Spinal cord (tissue), 9 donors: ENCODE measurements at regions not wholly inside any gene's neighbourhood (a gene's known extent, or its start where the extent isn't known, plus 50 kb on each side); places are given as distances from the start of the nearest gene placed in this dataset.
A peak's percentile ranks its signal among the peaks of the same experiment; 100 is the strongest.

ENCODE experiments used
- DNase-seq, 6 donors: peaks; one replicate each; pipeline versions ENCODE4 v3.0.0 to v3.0.0-alpha.2; 2013 to 2015; ENCODE audit warnings: low spot score in 6 of 6, low read depth in 4 of 6
- H3K27ac ChIP-seq: one replicate; pipeline ENCODE4 v1.5.1; 2013; ENCODE audit warnings: low read depth, low read length, control low read depth
- H3K27me3 ChIP-seq: one replicate; pipeline ENCODE4 v1.6.1; 2013; ENCODE audit warnings: low read length; ENCODE audit not compliant: control insufficient read depth, insufficient read depth
- H3K36me3 ChIP-seq: one replicate; pipeline ENCODE4 v1.6.1; 2013; ENCODE audit warnings: low read length; ENCODE audit not compliant: control insufficient read depth, insufficient read depth
- H3K4me1 ChIP-seq: one replicate; pipeline ENCODE4 v1.6.1; 2013; ENCODE audit warnings: low read length; ENCODE audit not compliant: control insufficient read depth, insufficient read depth
- H3K4me3 ChIP-seq: one replicate; pipeline ENCODE4 v1.5.1; 2013; ENCODE audit warnings: low read depth, low read length, control low read depth
- H3K9me3 ChIP-seq: one replicate; pipeline ENCODE4 v1.6.1; 2013; ENCODE audit warnings: low read length; ENCODE audit not compliant: control insufficient read depth, insufficient read depth
- WGBS: methylation state at CpG from one replicate; pipeline ENCODE4 v1.1.5; 2013; ENCODE audit warnings: missing lambda C conversion rate; ENCODE audit not compliant: insufficient coverage; 5-methylcytosine and 5-hydroxymethylcytosine counted together
- donor health status: healthy.

DNA sequence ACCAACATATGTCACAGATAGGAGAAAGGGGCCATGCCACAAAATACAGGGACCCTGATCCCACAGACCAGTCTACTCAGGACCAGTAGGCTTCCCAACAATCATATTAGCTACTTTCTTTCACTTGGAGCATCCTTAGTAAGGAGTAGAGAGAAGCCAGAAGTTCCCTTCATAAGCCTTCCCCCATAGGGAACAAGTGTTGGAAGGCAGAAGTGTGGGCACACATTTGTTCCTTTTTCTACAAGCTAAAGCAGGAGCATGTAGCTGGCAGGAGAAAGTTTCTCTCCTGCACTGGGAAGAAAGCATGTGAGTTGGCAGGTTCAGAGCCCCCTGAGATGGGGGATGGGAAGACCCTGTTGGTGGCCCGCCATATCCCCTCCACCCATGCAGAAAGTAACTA lies 165.4 kb downstream of the KCTD12 start:
- H3K27ac ChIP-seq: no peak overlapping the region
- H3K27me3 ChIP-seq: no peaks in the 10 kb centered on the region
- DNase-seq: no peak
- no peaks in the 10 kb centered on the region for H3K36me3 ChIP-seq
- no peak overlapping the region for H3K4me3 ChIP-seq
- WGBS: no CpG with 5 or more reads among the region's 1 CpG
- no peaks in the 10 kb centered on the region for H3K9me3 ChIP-seq
- peaks cover 6% of the 10 kb centered on the region for H3K4me1 ChIP-seq

GRCh38 chr13:76720416-76720815 lies 165.8 kb downstream of the KCTD12 start:
- H3K4me3 ChIP-seq: no peak overlapping the region
- 100% methylated on average over 1 of the region's 1 CpG for WGBS
- DNase-seq: no peak
- H3K27ac ChIP-seq: no peak overlapping the region
- peaks cover 6% of the 10 kb centered on the region for H3K4me1 ChIP-seq
- no peaks in the 10 kb centered on the region for H3K36me3 ChIP-seq
- H3K27me3 ChIP-seq: no peaks in the 10 kb centered on the region
- no peaks in the 10 kb centered on the region for H3K9me3 ChIP-seq

- Histone ChIP-seq H3K4me1 (peaks cover 6% of the 10 kb centered on the region), H3K9me3 (no peaks in the 10 kb centered on the region), H3K36me3 (no peaks in the 10 kb centered on the region), H3K4me3 (no peak overlapping the region), H3K27me3 (no peaks in the 10 kb centered on the region), H3K27ac (no peak overlapping the region)
- 100% methylated on average over 1 of the region's 2 CpGs for WGBS
- no peak for DNase-seq
Measured at GRCh38 chr13:76719955-76720354, 166.2 kb downstream of the KCTD12 start.

DNA sequence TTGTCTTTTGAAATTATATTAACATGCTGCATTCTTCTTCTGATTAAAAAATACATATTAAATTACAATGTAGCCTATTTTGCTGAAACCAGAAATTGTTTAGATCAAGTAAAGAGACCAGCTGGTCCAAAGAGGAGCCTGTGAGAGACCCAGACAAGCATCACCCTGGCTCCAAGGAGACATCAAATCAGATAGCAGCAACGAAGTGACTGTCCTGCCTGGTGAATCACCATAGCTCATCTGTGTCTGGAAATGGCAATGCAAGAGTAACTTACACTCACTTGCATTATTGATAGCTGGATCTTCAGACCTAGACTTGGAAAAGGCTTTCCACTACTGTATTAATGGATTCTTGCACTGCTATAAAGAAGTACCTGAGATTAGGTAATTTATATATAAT lies 169.1 kb downstream of the KCTD12 start:
- no peak overlapping the region for H3K4me3 ChIP-seq
- no peak overlapping the region for H3K27ac ChIP-seq
- H3K9me3 ChIP-seq: no peaks in the 10 kb centered on the region
- WGBS: 100% methylated on average over 1 of the region's 1 CpG
- no peaks in the 10 kb centered on the region for H3K36me3 ChIP-seq
- no peaks in the 10 kb centered on the region for H3K27me3 ChIP-seq
- H3K4me1 ChIP-seq: no peaks in the 10 kb centered on the region
- no peak for DNase-seq

GRCh38 chr13:76715621-76716020 lies 170.6 kb downstream of the KCTD12 start:
- Histone ChIP-seq H3K27me3 (no peaks in the 10 kb centered on the region), H3K4me1 (no peaks in the 10 kb centered on the region), H3K4me3 (no peak overlapping the region), H3K9me3 (no peaks in the 10 kb centered on the region), H3K27ac (no peak overlapping the region), H3K36me3 (no peaks in the 10 kb centered on the region)
- DNase-seq: peak in 1 of 6 donors; percentile 21
- WGBS: 33% methylated on average over 1 of the region's 5 CpGs

DNA sequence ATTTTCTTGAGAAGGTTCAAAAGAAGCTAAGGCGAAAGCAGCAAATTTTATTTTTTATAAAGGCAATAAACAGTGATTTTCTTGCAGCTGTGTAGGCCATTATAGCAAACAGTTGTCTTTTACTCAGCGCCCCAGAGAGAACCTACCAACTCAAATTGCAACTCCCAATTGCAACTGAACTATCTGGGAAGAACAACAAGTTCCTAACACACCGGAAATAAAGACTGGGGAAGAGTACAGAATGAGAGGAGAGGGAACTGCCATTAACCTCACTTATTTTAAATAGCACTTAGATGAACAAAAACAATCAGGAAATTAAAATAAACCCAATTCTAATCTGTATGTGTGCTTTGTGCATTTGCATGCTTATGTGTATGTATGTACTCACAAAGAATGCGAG lies 171.1 kb downstream of the KCTD12 start:
- no peaks in the 10 kb centered on the region for H3K9me3 ChIP-seq
- no CpG with 5 or more reads among the region's 4 CpGs for WGBS
- H3K27ac ChIP-seq: no peak overlapping the region
- H3K4me1 ChIP-seq: no peaks in the 10 kb centered on the region
- H3K27me3 ChIP-seq: no peaks in the 10 kb centered on the region
- no peak overlapping the region for H3K4me3 ChIP-seq
- H3K36me3 ChIP-seq: no peaks in the 10 kb centered on the region
- DNase-seq: peak in 1 of 6 donors; percentile 50

- Histone ChIP-seq H3K27me3 (no peaks in the 10 kb centered on the region), H3K36me3 (no peaks in the 10 kb centered on the region), H3K4me1 (peaks cover under 1% of the 10 kb centered on the region), H3K9me3 (no peaks in the 10 kb centered on the region), H3K27ac (no peak overlapping the region), H3K4me3 (no peak overlapping the region)
- no peak for DNase-seq
- 100% methylated on average over 1 of the region's 1 CpG for WGBS
Measured at GRCh38 chr13:76713280-76713679, 172.9 kb downstream of the KCTD12 start.

GRCh38 chr13:76711550-76712182 lies 174.5 kb downstream of the KCTD12 start:
- WGBS: no CpG with 5 or more reads among the region's 3 CpGs
- Histone ChIP-seq H3K4me3 (no peak overlapping the region), H3K4me1 (peaks cover 4% of the 10 kb centered on the region), H3K36me3 (no peaks in the 10 kb centered on the region), H3K27me3 (no peaks in the 10 kb centered on the region), H3K27ac (no peak overlapping the region), H3K9me3 (no peaks in the 10 kb centered on the region)
- peak in 1 of 6 donors; percentile 32 for DNase-seq

GRCh38 chr13:76709851-76710250 lies 176.4 kb downstream of the KCTD12 start:
- no peak for DNase-seq
- H3K27me3 ChIP-seq: no peaks in the 10 kb centered on the region
- no peak overlapping the region for H3K4me3 ChIP-seq
- peaks cover 4% of the 10 kb centered on the region for H3K4me1 ChIP-seq
- H3K36me3 ChIP-seq: no peaks in the 10 kb centered on the region
- 100% methylated on average over 1 of the region's 1 CpG for WGBS
- H3K27ac ChIP-seq: no peak overlapping the region
- H3K9me3 ChIP-seq: no peaks in the 10 kb centered on the region

DNA sequence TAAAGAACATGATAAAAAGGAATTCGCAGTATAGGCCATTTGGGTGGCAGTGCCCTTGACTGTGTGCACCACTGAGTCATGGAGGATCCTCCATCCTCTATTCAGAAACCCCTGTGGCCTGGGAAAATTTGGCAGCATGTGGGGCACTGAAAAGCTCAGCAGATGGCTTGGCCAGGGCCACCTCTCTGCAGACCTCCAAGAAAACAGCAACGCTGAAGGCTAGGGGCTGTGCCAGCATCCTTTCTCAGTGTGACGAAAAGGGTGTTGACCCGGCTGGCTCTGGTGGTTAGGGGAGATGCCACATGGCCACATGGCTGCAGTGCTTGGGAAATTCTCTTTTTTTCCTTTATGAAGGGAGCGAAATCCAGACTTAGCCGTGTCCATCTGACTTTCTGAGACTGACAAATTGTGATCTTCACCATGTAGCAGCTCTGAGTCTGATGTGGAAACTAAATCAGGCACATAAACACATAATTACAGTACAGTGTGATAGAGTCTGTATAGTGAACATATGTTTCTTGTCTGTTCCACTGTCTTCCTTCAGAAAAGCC lies 178.0 kb downstream of the KCTD12 start:
- DNase-seq: peak in 1 of 6 donors; percentile 73
- Histone ChIP-seq H3K27me3 (no peaks in the 10 kb centered on the region), H3K27ac (no peak overlapping the region), H3K4me1 (peaks cover 4% of the 10 kb centered on the region), H3K9me3 (no peaks in the 10 kb centered on the region), H3K4me3 (no peak overlapping the region), H3K36me3 (no peaks in the 10 kb centered on the region)
- 60% methylated on average over 3 of the region's 6 CpGs for WGBS
